H9 (cell line): ENCODE measurements at regions not wholly inside any gene's neighbourhood (a gene's known extent, or its start where the extent isn't known, plus 50 kb on each side); places are given as distances from the start of the nearest gene placed in this dataset.

ENCODE experiments used
- DNase-seq: peaks from one replicate; pipeline ENCODE4 v3.0.0-alpha.2; 2017
- H2AFZ ChIP-seq: one replicate; pipeline ENCODE4 v1.6.1; 2013; ENCODE audit warnings: mild to moderate bottlenecking, low read length, control low read depth, moderate library complexity
- H2AK5ac ChIP-seq: 2 replicates; pipeline ENCODE4 v1.6.1; 2013; ENCODE audit warnings: low read length, control low read depth, mixed read lengths; ENCODE audit not compliant: insufficient read length
- H2BK120ac ChIP-seq: one replicate; pipeline ENCODE4 v1.6.1; 2013; ENCODE audit warnings: low read depth, mild to moderate bottlenecking, low read length, control low read depth, inconsistent platforms; ENCODE audit not compliant: poor library complexity, severe bottlenecking
- H2BK12ac ChIP-seq: 2 replicates; pipeline ENCODE4 v1.6.1; 2013; ENCODE audit warnings: low read length, control low read depth, mixed read lengths, low read depth; ENCODE audit not compliant: insufficient read length
- H2BK15ac ChIP-seq: 2 replicates; pipeline ENCODE4 v1.6.1; 2013; ENCODE audit warnings: low read depth, low read length, control low read depth
- H2BK20ac ChIP-seq: one replicate; pipeline ENCODE4 v1.6.1; 2013; ENCODE audit warnings: low read depth, mild to moderate bottlenecking, low read length, control low read depth, inconsistent platforms; ENCODE audit not compliant: poor library complexity, severe bottlenecking
- H2BK5ac ChIP-seq: 2 replicates; pipeline ENCODE4 v1.6.1; 2013; ENCODE audit warnings: low read length, control low read depth, mixed read lengths; ENCODE audit not compliant: insufficient read length
- H3K14ac ChIP-seq: 2 replicates; pipeline ENCODE4 v1.6.1; 2013; ENCODE audit warnings: low read length, control low read depth; ENCODE audit not compliant: insufficient read depth
- H3K18ac ChIP-seq: 2 replicates; pipeline ENCODE4 v1.6.1; 2013; ENCODE audit warnings: low read depth, mild to moderate bottlenecking, mixed read lengths, low read length, control low read depth; ENCODE audit not compliant: insufficient read length
- H3K23ac ChIP-seq: 2 replicates; pipeline ENCODE4 v1.6.1; 2013; ENCODE audit warnings: low read length, control low read depth, mixed read lengths, low read depth; ENCODE audit not compliant: insufficient read length
- H3K23me2 ChIP-seq: 2 replicates; pipeline ENCODE4 v1.6.1; 2013; ENCODE audit warnings: low read depth, mild to moderate bottlenecking, mixed read lengths, low read length, control low read depth; ENCODE audit not compliant: insufficient read length, poor library complexity, severe bottlenecking
- H3K27ac ChIP-seq: 2 replicates; pipeline ENCODE4 v1.5.1; 2013; ENCODE audit warnings: low read length, control low read depth, mixed read lengths, low read depth; ENCODE audit not compliant: insufficient read length
- H3K27me3 ChIP-seq: 2 replicates; pipeline ENCODE4 v1.6.1; 2013; ENCODE audit warnings: low read length, control low read depth, inconsistent platforms; ENCODE audit not compliant: insufficient read depth
- H3K4ac ChIP-seq: 2 replicates; pipeline ENCODE4 v1.6.1; 2013; ENCODE audit warnings: low read depth, mild to moderate bottlenecking, control low read depth, inconsistent platforms, low read length, moderate library complexity
- H3K4me1 ChIP-seq: 2 replicates; pipeline ENCODE4 v1.6.1; 2013; ENCODE audit warnings: low read length, control low read depth, inconsistent platforms; ENCODE audit not compliant: insufficient read depth
- H3K4me2 ChIP-seq: 2 replicates; pipeline ENCODE4 v1.6.1; 2013; ENCODE audit warnings: low read length, control low read depth, mixed read lengths; ENCODE audit not compliant: insufficient read length, insufficient read depth
- H3K56ac ChIP-seq: 2 replicates; pipeline ENCODE4 v1.6.1; 2013; ENCODE audit warnings: low read depth, mild to moderate bottlenecking, mixed read lengths, low read length, control low read depth; ENCODE audit not compliant: insufficient read length
- H3K79me1 ChIP-seq: 2 replicates; pipeline ENCODE4 v1.6.1; 2013; ENCODE audit warnings: low read depth, mild to moderate bottlenecking, moderate library complexity, low read length, control low read depth, inconsistent platforms; ENCODE audit not compliant: insufficient read depth, poor library complexity, severe bottlenecking
- H3K79me2 ChIP-seq: 2 replicates; pipeline ENCODE4 v1.6.1; 2013; ENCODE audit warnings: low read length, control low read depth, inconsistent platforms; ENCODE audit not compliant: insufficient read depth
- H3K9ac ChIP-seq: 2 replicates; pipeline ENCODE4 v1.6.1; 2013; ENCODE audit warnings: low read length, control low read depth, mixed read lengths; ENCODE audit not compliant: insufficient read length; ENCODE audit errors: extremely low read depth
- H3K9me3 ChIP-seq: one replicate; pipeline ENCODE4 v1.6.1; 2013; ENCODE audit warnings: low read depth, low read length, inconsistent platforms; ENCODE audit not compliant: control insufficient read depth
- H3T11ph ChIP-seq: one replicate; pipeline ENCODE4 v1.6.1; 2013; ENCODE audit warnings: mild to moderate bottlenecking, low read length, control low read depth, inconsistent platforms
- H4K20me1 ChIP-seq: one replicate; pipeline ENCODE4 v1.6.1; 2013; ENCODE audit not compliant: control insufficient read depth, insufficient read length, insufficient read depth
- H4K5ac ChIP-seq: 2 replicates; pipeline ENCODE4 v1.6.1; 2013; ENCODE audit warnings: low read depth, mild to moderate bottlenecking, mixed read lengths, low read length, control low read depth; ENCODE audit not compliant: insufficient read length
- H4K8ac ChIP-seq: replicated peaks from 2 replicates; pipeline ENCODE4 v1.6.1; 2013; ENCODE audit warnings: low read length, control low read depth, mixed read lengths, low read depth; ENCODE audit not compliant: insufficient read length
- H4K91ac ChIP-seq: 2 replicates; pipeline ENCODE4 v1.6.1; 2013; ENCODE audit warnings: low read depth, mild to moderate bottlenecking, moderate library complexity, mixed read lengths, low read length, control low read depth; ENCODE audit not compliant: insufficient read length
- H3K27ac Mint-ChIP-seq, 3 experiments: 2 replicates in 2 of 3; 3 replicates in 1 of 3; pipeline ENCODE4 v1.8.0; 2020 to 2021; ENCODE audit warnings: mixed read lengths in 3 of 3, mild to moderate bottlenecking in 1 of 3, moderate library complexity in 1 of 3
- H3K27me3 Mint-ChIP-seq: 2 replicates; pipeline ENCODE4 v1.8.0; 2021; ENCODE audit warnings: low read depth, mild to moderate bottlenecking, moderate library complexity, mixed read lengths
- H3K36me3 Mint-ChIP-seq, 3 experiments: 2 replicates in 2 of 3; 3 replicates in 1 of 3; pipeline ENCODE4 v1.8.0; 2020 to 2021; ENCODE audit warnings: low read depth in 3 of 3, mixed read lengths in 3 of 3; ENCODE audit not compliant: insufficient read depth in 1 of 3
- H3K4me1 Mint-ChIP-seq, 2 experiments: 2 replicates each; pipeline ENCODE4 v1.8.0; 2020; ENCODE audit warnings: mixed read lengths in 2 of 2
- H3K4me3 Mint-ChIP-seq, 2 experiments: 2 replicates in 1 of 2; 3 replicates in 1 of 2; pipeline ENCODE4 v1.8.0; 2020 to 2021; ENCODE audit warnings: mild to moderate bottlenecking in 2 of 2, mixed read lengths in 2 of 2, moderate library complexity in 1 of 2
- H3K9me3 Mint-ChIP-seq, 2 experiments: 2 replicates in 1 of 2; 3 replicates in 1 of 2; pipeline ENCODE4 v1.8.0; 2020; ENCODE audit warnings: mild to moderate bottlenecking in 2 of 2, mixed read lengths in 2 of 2, moderate library complexity in 1 of 2
- CTCF ChIP-seq: fragments of 200-600 bp; sonication (generic); conservative IDR thresholded peaks from 3 replicates; pipeline ENCODE4 v1.8.0; 2021; ENCODE audit warnings: antibody characterized with exemption, mild to moderate bottlenecking
- WGBS: extraction: QIAGEN DNeasy Blood & Tissue Kit; methylation state at CpG from one replicate; pipeline ENCODE4 v1.1.7; 2013; ENCODE audit warnings: missing lambda C conversion rate, low lambda C conversion rate, mixed read lengths; ENCODE audit not compliant: insufficient read length; ENCODE audit errors: extremely low coverage; 5-methylcytosine and 5-hydroxymethylcytosine counted together

- Histone ChIP-seq H3K56ac (no peak overlapping the region), H3K4me1 (no peaks in the 10 kb centered on the region), H2BK5ac (no peak overlapping the region), H3K4me2 (no peak overlapping the region), H3K18ac (no peak overlapping the region), H3T11ph (no peak overlapping the region), H3K4ac (no peak overlapping the region), H2AFZ (no peak overlapping the region), H2BK15ac (no peak overlapping the region), H3K27ac (no peak overlapping the region), H3K9me3 (no peaks in the 10 kb centered on the region), H2BK120ac (no peak overlapping the region), H2AK5ac (no peak overlapping the region), H4K20me1 (no peaks in the 10 kb centered on the region), H3K9ac (no peak overlapping the region), H3K14ac (no peak overlapping the region), H2BK12ac (no peak overlapping the region), H3K23me2 (no peaks in the 10 kb centered on the region), H3K27me3 (no peaks in the 10 kb centered on the region), H3K79me1 (no peaks in the 10 kb centered on the region), H3K23ac (no peak overlapping the region), H4K5ac (no peak overlapping the region), H4K91ac (no peak overlapping the region), H4K8ac (no peak overlapping the region), H2BK20ac (no peak overlapping the region), H3K79me2 (no peaks in the 10 kb centered on the region)
- no peak overlapping the region for H3K4me3 Mint-ChIP-seq
- H3K27me3 Mint-ChIP-seq, result peaks cover 9% of the 10 kb centered on the region
- no peak for TF ChIP-seq CTCF
- 0 out of 4 replicates have a peak, but pooled peaks cover 0 to 4% of the 10 kb centered on the region in 2 experiments for H3K4me1 Mint-ChIP-seq
- peaks cover 0 to 4% (median 0%) of the 10 kb centered on the region in 3 experiments; a peak in 1 of 7 replicates for H3K36me3 Mint-ChIP-seq
- peaks cover 6 to 8% of the 10 kb centered on the region in 2 experiments for H3K9me3 Mint-ChIP-seq
- DNase-seq, result no peak
- no peak overlapping the region for H3K27ac Mint-ChIP-seq
- WGBS, result no CpG with 5 or more reads among the region's 1 CpG
These were observed 264.2 kb downstream of the UTP18 start for GRCh38 chr17:51524524-51524923.
